Activated T-cell treated with anti-CD3 and anti-CD28 coated beads for 1 hour (primary cell): ENCODE measurements at regions not wholly inside any gene's neighbourhood (a gene's known extent, or its start where the extent isn't known, plus 50 kb on each side); places are given as distances from the start of the nearest gene placed in this dataset.
"Not testable (repeated sequence)": the region's sequence is repeated elsewhere in the genome, so short reads cannot be mapped to it uniquely, and the experiment has no call there.

Experiments used
- DNase-seq: peaks from one replicate; pipeline ENCODE4 v3.0.0-alpha.2; 2020; ENCODE audit warnings: low read depth

DNA sequence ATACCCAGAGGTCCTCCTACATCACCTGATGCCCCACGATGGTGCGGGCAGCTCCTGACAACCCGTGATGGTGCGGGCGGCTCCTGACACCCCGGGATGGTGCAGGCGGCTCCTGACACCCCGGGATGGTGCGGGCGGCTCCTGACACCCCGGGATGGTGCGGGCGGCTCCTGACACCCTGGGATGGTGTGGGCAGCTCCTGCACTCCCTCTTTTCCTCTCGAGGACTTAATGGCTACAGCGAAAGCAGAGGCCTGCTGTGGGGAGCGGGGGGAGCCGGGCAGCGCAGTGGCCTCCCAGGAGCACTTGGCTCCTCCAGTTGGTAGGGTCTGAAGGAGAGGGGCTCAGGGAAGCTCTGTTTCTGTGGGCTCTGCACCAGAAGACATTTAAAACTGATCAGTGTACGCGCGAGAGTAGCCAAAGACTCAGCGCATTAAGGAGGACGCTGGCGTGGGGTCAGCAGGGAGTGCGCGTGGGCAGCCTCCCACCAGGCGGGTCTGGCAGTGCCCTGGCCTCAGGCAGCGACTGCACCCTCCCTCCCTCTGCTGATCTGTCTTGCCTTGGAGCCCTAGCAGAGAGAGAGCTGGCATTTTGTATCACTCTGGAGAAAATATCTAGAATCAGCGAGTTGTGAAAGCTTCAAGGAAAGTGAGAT, 464.5 kb upstream of the MYT1L start:
- no peak for DNase-seq

DNA sequence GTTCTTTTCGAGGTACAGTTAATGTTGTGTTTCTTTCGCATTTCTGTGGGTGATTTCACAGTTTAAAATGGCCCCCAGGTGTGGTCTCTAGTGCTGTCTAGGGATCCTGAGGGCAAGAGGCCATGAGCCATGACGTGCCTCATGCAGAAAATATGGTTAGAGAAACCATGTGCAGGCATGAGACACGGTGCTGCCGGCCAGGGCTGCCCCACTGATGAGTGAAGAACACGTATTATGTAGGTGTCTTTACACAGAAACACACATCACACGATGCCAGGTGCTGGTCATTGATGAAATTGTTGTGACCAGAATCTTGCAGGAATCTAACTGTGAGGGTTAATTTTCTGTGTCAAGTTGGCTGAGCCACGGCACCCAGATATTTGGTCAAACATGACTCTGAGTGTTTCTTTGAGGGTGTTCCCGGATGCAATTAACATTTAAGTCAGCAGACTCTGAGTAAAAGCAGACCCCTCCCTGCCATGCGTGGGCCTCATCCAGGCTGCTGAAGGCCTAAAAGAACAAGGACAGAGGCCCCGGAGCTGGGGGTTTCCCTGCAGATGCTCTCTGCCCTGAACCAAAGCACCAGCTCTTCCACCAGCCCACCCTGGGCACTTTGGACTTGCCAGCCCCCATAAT, 463.0 kb upstream of the MYT1L start:
- DNase-seq: no peak

DNA sequence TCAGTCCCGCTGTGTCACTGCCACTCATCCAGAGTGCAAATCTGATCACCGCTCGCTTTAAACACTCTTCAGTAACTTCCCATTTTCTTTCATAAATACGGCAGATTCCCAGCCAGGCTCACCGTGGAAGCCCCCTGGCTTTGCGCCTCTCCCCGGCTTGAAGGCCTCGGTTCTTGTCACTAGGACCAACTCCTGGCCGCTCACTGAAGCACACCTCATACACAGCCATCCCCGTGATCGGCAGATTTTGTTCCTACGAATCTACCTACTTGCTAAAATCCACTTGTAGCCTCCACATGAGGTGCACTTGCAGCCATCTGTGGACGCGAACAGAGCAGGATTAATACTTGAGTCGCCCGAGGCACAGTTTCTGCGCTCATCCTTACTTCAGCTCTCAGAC, 462.4 kb upstream of the MYT1L start:
- no peak for DNase-seq

DNA sequence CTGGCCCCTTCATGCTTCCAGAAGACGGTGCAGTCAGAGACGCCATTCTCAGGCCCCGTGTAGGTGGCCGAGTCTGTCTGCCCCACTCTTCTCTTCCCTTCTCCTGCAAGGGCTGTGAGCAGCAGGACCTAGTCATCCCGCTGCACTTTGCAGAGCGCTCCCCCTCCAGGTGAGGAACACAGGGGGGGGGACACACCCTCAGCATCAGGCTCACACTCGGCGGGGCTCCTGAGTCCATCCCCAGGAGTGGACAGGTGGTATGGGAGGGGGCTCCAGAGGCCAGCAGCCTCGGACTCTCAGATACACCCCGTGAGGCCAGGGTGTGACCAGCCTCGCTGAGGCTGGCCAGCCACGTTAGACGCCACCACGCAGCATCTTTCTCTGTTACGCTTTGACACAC, 460.5 kb upstream of the MYT1L start:
- DNase-seq: no peak

DNA sequence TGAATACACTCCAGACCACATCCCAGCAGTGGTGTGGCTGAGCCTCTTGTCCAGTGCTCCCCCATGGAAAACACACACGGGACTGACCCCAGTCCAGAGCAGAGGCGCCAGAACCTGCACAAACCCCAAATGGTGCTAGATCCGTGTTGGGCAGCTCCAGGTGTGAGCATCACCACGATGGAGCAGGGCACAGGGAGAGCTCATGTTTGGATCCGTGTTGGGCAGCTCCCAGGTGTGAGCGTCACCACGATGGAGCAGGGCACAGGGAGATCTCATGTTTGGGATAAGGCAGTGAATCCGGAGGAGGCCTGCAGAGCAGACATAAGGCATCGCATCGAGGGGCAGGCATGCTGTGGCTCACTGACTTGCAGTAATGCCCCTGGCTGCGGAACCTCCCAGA, 460.0 kb upstream of the MYT1L start:
- DNase-seq: no peak

DNA sequence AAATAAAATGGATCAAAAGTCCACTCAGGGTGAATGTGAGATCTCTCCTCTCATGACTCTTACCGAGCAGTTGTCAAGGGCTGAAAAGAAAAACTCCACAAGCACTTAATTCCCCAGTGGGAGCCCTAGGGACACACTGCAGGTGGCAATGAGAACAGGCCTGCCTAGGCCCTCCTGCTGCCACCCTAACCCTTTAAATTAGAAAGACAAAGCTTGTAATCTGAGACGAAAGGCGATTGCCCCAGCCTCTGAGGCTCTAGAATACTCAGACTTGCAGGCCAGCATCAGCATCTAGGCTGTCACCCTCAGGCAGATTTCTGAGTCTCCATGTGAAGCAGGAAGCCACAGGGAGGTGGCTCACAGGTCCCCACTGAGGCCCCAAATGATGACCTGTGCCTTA, 457.0 kb upstream of the MYT1L start:
- no peak for DNase-seq

DNA sequence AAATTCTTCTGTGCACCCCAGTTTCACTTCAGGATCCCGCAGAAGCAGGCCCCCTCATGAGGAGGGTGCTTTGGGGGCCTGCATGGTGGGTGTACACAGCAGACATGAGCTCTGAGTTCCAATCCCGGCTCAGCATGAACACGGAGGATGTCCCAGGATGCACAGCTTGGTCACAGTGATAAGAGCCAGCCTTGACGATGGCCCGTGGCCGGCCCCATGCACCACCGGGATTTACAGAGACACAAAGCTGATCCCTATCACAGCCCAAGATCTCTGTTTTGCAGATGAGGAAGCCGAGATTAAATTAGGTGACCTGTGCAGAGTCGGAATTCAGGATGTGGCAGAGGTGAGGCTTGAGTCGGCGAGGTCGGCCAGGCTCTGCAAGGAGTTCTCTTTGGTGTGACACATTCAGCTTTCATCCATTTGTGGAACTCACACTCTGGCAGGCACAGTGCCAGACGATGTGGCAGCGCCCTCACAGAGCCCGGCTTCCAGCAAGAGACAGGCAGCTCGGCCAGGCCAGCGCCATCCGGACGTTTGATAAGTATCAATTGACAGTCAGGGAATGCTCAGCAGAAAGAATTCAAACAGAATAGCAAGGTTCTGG, 456.3 kb upstream of the MYT1L start:
- DNase-seq: no peak

DNA sequence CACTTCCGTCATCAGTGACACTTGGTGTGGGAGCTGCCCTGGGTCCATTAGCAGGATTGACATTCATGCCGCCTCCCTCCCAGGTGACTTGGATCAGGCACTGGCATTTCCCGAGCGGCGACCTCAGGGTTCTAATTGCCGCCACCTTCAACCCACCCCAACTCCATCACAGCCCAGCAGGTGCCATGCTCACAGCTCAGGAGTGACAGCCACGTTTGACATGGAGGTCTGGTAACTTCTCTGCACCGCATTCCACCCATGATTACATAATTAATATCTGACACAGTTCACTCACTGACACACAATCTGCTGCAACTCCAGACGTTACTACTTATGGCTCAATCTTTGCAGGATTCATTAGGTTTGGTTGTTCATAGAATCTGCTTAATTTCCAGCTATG, 450.9 kb upstream of the MYT1L start:
- no peak for DNase-seq

DNA sequence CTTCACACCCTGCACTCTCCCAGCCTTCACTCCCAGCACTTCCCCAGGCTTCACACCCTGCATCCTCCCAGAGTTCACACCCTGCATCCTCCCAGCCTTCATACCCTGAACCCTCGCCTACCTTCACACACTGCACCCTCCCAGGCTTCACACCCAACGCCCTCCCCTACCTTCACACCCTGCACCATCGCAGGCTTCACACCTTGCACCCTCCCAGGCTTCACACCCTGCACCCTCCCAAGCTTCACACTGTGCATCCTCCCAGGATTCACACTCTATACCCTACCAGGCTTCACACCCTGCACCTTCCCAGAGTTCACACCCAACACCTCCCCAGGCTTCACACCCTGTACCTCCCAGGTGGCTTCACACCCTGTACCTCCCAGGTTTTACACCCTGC, 448.7 kb upstream of the MYT1L start:
- DNase-seq: no peak

DNA sequence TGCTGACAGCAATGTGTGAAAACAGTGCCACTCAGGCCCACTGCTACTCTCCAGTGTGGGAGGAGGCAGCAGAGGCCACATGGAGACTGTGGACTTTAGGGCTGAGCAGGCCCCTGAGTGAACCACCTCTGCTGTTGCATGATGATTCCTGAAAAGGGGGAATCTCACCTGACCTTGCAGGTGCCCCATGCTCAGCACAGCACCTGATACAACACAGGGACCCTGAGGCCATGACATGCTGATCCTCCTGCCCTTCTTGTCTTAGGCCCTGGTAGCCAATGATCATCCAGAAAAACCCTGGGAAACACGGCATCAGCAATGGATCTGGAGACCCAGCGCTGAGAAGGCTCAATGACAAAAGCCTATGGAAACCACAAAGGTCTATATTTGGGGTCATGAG, 446.8 kb upstream of the MYT1L start:
- no peak for DNase-seq

DNA sequence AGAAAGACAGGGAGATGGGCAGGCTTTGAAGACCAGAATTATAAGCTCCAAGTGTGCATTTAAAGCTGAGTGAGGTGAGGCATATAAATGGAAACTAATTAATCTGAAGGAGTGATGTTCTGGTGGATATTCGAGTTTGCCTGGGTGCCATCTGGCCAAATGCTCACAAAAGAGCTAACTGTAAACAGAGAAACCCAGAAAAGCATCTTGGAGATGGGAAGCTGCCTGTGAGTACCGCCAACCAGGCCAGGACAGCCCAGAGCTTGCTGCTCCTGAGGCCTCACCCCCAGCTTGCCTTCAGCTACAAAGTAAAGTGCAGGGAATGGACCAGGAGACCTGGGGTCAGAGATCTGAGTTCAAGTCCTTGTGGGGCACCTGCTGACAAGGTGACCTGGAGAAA, 446.1 kb upstream of the MYT1L start:
- DNase-seq: no peak

DNA sequence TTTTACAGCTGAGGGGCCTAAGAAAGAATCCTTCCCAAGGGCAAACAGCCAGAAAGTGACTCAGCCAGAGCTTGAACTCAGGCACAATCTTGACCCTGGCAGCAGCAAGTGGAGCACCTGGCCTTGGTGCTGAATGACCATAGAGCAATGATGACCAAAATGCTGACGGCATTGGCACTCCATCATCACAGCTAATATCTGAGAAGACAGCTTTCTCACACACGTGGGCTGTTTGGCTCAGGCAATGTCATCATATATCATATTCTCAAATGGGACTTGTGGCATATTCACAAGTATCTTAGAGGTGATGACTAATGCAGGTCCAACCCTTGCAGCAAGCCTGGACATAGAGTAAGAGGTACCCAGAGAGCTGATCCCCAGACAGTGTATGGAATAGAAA, 443.9 kb upstream of the MYT1L start:
- DNase-seq: no peak

DNA sequence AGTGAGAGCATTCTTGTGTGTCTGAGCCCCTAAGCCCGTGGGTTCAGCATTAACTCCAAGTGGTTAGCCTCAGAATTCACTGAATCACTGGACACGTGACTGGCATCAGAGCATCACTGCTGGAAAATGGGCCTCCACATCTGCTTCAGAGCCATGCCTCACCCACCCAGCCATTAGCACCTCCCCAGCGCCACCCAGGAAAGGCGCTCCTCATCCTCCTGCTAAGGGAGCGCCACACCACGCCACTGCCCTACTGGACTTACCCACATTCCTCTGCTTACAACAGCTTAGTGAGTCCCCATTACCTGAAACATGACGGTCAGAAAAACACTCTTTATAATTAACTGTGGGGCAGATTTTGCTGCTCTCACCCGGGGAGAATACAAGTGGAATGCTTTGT, 442.6 kb upstream of the MYT1L start:
- DNase-seq: no peak

DNA sequence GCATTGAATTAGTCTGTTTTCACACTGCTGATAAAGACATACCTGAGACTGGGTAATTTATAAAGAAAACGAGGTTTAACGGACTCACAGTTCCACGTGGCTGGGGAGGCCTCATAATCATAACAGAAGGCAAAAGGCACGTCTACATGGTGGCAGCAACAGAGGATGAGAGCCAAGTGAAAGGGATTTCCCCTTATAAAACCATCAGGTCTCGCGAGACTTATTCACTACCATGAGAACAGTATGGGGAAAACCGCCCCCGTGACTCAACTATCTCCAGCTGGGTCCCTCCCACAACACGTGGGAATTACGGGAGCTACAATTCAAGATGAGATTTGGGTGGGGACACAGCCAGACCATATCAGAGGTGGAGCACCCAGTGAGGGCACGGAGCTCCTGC, 442.0 kb upstream of the MYT1L start:
- DNase-seq: not testable (repeated sequence)

DNA sequence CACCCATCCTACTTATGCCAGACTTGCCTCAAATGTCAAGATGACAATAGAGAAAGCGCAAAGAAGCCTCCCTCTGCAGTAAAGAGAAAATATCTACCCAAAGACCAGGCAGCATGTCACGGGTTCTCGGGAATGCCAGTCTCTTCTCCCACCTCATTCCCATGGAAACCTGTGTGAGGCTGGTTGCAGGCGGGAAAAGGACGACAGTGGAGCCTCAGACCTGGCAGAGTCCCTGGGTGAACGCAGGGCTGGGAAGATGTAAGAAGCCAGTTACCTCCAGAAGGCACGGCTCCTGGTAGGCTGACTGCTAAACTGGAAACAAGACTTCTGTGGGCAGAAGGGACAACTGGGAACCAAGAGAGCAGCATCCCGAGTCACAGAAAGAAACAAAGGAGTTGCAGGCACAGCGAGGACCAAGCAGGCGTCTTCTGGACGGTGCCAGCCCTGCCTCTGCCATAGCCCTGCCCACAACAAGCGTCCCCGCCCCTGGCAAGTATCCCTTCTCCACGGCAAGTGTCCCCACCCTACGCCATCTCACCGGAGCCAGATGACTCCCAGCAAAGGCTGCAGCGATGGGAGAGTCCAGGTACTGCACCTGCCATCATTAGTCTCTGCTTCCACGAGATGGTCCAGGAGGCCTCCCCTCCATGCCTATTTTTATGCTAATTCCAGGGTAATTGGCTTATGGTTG, 440.8 kb upstream of the MYT1L start:
- DNase-seq: no peak

DNA sequence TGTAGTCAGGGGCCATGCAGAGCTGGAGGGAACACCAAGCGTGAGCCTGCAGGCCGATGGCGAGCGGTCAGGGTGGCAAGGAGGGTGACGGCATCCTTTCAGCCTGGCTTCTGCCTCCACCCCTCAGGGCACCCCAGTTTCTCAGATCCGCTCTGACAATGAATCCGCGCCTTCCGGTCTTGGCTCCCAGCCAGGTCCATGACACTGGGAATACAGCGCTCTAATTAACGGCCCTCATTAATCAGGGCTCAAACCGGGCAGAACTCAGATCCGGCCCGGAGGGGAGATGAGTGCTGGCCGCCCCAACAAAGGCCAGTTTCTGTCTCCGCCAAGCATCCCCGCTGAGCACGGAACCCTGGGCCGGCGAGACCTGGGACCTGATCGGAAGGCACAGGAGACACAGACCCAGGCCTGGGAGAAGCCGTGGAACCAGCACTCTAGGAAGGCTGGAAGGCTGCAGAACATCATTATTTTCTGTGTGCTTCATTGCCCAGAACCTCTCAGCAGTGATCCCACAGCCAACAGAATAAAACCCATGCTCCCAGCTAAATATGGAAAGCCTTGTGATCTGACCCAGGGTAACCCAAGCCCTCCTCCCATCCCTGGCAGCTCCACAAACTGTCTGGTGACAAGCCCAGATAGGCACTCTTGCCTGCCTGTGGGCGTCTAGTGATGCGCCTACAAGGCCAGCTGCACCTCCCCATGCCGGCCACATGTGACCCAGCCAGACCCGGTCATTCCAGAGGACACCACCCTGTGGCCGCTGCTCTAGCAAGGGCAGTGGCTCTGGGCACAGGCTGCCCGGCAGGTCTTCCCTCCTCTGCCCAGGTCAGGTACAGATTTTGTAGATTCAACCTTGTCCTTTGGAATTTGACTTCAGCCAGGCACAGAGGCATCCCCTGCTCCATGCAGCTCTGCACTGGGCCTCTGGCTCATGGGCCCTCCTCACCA, 438.7 kb upstream of the MYT1L start:
- DNase-seq: no peak

DNA sequence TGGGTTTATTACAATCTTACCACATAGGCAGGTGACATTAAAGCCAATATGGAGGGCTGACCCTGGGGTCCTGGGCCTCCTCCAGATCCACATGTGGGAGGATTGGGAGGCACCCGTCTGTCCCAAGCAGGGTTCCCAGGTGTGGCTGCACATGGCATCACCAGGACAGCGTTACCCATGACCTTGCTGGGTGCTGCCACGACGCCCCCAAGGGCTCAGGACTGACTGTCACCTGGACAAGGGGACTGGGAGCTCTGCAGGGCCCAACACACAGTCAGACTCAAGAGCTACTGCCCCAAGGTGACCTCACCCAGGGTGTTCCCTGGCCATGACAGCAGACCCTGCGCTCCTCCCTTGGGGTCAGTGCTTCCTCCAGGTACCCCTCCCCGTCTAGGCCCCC, 437.4 kb upstream of the MYT1L start:
- no peak for DNase-seq

DNA sequence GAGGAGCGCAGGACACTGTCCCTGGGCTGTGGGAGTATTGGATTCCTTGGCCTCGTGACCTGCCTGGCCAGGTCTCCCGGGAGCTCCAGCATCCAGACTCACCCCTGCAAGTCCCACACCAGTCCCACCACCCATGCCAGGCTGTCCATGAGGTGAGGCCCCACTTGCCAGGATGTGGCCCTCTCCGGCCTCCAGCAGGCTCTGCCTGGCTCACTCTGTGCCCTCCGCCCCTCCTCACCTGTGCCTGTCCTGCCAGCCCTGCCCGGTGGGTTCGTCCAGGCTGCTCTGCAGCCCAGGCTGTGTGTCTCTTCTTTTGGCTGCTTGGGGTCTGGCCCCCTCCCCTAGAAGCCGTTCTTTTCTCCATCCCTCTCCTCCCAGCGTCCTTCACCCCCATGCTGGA, 436.8 kb upstream of the MYT1L start:
- DNase-seq: no peak

DNA sequence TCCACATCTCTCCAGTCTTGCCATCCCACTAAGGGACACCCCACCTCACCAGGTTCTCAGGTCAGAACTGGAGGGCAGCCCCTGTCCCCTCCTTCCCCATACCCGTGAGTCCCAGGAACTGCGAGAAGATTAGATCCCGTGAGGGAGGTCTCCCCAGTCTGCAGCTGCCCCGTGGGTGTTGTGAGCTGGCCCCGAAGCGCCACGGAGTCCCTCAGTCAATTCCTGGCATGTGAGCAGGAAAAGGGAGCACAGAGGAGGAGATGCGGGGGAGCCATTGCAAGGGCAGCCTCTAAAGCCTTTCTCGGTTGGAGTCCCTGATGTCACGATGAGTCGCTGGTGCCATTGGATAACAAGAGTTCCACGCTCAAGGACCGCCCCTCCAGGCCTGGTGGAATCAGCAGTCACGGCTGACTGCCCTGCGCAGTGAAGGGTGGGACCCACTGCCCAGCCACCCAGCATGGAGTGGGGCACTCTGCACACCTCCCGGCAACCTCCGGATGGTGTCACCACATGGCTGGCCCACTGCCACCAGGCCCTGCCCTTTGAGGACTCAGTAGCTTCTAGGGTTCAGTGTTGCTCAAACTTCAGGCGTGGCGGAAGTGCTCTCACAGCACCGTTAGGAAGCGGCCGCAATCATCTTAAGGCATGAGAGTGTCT, 434.9 kb upstream of the MYT1L start:
- DNase-seq: no peak

DNA sequence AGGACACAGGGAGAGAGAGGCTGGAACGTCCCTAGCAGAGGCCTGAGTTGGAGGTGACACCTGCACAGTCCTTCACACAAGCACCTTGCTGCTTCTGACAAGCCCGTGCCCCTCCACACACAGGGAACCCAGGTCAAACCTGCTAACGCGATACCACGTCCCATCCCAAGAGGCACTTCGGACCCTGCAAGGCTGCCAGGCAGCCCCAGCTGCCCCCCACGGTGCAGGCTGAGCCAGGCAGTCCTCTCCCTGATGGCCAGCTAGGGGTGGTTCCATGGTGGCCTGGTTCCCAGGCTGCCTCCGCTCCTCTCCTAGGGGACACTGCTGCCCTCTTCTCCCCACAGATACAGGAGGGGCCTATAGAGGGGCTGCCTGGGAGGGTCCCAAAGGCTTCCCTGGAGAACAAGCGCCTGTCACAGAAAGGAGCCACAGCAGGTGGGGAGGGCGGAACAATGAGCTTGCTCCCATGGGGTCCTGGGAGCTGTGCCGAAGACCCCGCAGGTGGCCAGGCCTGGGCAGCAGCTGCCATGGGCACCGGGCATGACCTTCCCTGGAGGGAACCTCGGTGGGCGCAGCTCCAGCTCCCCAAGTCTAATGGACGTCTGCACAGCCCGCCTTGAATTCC, 434.2 kb upstream of the MYT1L start:
- DNase-seq: no peak

DNA sequence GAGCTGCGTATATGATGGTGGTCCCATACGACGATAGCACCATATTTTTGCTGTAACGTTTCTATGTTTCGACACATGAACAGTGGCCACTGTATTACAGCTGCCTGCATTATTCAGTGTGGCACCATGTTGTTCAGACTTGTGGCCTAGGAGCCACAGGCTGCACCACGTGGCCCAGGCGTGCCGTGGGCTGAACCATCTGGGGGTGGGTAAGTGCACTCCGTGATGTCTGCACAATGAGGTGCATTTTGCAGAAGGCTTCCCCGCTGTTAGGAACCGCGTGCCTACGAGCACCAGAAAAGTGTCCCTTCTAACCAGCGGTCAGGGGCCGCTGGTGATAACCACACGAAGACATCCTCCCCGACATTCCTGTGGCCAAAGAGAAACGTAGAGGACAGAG, 433.7 kb upstream of the MYT1L start:
- DNase-seq: no peak
